NCI-H2107 treated with DMSO at 0.1 percent for 48 hours (cell line): ENCODE measurements at regions not wholly inside any gene's neighbourhood (a gene's known extent, or its start where the extent isn't known, plus 50 kb on each side); places are given as distances from the start of the nearest gene placed in this dataset.

Experiments used
- DNase-seq: peaks from one replicate; lab custom pipeline; 2025; ENCODE audit not compliant: unreplicated experiment; lab: John Stamatoyannopoulos, UW

- DNase-seq: no peak
Measured at GRCh38 chrX:69028006-69028760, 137.1 kb downstream of the PJA1 start.

DNA sequence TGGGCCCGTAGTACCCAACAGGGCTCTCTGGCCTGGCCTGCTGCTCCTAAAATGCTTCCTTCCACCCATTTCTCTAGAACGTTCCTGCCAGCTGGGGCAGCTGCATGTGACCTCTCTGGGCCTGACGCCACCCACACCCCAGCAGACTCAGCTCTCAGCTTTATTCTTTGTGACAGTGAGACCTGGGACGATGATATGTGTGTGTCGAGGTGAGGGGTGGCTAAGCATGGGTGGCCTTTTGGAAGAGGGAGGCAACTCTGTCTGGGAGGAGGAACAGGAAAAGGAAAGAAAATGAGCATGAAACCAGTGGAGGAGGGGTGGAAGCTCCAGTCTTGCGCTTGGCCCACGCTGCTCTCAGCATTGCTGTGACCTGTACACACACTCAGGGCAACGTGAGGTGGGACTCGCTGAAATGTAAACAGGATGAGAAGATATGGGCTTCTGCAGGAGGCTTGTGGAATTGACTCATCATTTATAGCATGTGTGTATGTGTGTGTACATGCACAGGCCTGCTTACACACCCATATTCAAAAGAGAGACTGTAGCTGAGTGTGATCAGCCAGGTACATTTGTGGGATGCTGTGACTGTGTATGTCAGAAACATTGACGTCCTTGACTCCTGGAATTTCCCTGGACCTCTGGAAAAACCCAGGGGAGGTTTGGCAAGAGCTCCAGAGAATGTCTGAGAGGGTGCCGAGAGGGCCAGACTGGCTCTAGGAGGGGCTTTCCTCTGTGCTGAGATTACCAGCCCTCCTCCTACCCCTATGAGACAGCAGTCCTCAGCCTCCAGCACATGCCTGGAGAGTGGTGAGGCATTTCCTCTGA, 137.9 kb downstream of the PJA1 start:
- no peak for DNase-seq

GRCh38 chrX:69025802-69026301, 139.4 kb downstream of the PJA1 start:
- no peak for DNase-seq

GRCh38 chrX:69024931-69025330, 140.3 kb downstream of the PJA1 start:
- no peak for DNase-seq

GRCh38 chrX:69024161-69024736, 141.0 kb downstream of the PJA1 start:
- DNase-seq: no peak

DNA sequence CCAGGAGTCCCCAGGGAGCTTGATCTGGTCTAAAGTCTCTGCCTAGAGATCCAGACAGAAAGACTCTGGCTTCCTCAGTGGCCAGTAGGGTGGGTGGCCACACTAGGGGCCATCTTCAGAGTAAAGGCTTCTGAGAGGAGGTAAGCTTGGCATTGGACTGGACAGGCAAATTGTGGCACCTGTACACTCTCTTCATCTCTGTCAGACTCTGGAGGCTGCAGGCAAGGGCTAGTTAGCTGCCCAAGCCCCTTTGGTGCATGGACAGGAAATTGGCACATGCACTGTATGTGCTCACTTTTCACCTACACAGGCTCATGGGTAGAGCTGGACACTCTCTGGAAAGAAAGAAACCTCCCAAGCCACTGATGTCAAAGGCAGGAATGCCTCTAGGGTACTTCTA, 142.8 kb downstream of the PJA1 start:
- DNase-seq: no peak

DNA sequence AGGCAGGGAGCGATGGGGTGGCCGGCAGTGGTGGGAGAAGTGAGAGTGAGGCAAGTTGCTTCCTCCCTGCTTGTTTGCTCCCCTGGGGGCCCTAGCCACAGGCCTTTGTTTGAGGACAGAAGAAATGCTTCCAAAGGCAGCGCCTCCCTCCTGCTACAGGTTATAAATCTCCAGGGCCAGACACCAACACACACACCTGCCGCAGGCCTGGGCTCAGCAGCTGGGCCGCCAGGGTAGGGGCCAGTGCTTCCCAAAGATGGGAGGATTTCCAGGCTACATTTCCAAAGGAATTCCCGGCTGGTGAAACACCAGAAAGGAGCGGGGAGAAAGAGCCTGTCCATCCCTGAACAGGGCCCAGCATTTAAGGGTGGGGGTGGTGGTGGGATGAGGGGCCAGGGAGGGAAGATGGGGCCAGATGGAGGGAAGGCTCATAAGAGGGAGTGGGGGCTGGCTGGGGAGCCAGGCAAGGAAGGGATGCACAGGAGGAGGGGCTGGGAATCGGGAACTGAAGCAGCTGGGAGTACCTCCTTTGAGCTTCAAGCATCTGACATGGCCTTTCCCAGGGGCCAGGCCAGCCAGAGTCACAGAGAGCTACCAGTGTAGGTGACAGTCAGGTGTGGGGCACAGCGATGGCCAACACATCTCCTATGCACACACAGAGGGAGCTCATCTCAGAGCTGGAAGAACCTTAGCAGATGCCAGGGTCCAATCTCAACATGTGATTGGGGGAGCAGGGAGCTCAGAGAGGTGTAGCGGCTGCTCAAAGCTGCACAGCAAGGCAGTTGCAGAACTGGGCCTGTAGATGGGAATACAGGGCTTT, 143.9 kb downstream of the PJA1 start:
- DNase-seq: peak; percentile 27

GRCh38 chrX:69020316-69020715, 144.9 kb downstream of the PJA1 start:
- no peak for DNase-seq

DNA sequence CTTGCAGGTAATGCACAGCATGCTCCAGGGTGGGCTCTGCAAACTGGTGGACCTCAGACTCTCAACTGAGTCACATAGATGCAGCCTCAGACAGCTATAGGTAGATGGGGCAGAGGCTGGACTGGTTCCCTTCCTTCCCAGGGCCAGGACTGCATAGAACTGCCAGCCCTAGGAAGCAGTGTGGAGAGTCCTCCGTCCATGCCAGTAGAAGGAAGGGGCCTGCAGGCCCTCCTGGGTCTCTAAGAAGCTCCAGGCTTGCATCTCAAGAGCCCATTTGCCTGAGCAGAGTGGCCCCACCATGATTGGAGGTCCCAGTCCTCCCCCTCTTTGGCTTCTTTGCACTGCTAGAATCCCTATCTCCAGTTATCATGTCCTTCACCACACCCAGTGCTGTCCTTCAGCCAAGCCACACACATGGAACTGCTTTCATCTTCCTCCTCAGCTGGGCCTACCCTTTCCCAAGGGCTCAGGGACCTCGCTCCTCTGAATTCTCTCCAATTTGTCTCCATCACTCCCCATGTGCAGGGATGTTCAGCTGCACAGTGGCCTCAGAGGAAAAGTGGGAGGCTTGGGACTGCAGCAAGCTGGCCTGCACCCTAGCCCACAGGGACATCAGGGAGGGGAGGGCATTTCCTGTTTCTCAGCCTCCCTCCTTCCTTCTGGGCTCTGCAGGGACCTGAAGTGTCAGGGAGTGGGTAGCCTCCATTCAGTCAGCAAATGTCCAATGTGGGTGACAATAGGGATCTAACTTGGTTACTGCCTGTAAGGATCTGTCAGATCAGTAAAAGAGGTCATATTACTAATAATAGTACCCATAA, 146.0 kb downstream of the PJA1 start:
- no peak for DNase-seq

DNA sequence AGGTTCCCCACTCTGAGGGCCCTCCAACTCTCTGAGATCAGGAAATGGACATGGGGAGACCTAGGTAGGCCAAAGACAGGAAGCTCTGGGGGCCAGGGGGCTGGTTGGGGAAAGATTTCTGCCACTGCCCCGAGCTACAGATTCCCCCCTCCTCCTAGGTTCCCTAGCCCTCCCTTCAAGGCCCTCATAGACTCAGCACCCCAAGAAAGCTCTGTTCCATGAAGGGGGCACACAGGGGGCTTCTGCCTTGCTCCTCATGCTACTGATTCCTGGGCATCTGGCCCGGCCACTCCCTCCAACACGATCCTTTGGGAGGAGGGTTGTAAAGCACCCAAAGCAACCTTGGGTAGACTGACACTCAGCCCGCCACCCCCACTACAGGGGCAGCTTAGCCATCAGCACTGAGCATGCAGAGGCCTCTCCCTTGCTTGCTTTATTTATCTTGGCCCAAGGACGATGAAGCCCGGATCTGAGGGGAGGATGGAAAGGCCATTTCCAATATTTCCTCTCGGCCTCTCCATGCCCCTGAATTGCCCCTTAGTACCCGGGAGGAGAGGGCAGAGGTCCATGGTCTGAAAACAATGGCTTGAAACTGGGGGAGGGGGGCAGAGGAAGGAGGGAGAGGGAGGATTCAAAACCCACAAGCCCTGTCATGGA, 146.7 kb downstream of the PJA1 start:
- DNase-seq: no peak

- DNase-seq: no peak
Measured at GRCh38 chrX:69016293-69016941, 148.8 kb downstream of the PJA1 start.

GRCh38 chrX:69015564-69016292, 149.5 kb downstream of the PJA1 start:
- DNase-seq: no peak

DNA sequence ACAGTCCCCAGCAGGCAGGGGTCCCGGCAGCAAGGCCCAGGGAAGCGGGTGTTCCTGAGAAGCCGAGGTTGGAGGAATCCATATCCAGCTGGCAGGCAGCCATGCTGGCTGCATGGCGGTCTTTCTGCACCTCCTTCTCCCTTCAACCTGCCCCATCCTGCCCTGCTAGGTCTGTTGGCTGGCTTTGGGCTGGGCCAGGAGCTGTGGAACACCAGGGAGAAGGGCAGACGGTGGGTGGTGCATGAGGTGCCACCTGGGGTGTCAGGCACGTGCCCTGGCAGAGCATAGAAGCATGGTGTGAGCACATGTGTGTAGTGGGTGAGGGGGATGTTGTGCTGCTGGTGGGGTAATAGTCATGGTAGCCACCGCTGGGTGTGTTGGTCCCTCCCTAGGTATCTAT, 150.1 kb downstream of the PJA1 start:
- no peak for DNase-seq

GRCh38 chrX:69014200-69014599, 151.1 kb downstream of the PJA1 start:
- no peak for DNase-seq

DNA sequence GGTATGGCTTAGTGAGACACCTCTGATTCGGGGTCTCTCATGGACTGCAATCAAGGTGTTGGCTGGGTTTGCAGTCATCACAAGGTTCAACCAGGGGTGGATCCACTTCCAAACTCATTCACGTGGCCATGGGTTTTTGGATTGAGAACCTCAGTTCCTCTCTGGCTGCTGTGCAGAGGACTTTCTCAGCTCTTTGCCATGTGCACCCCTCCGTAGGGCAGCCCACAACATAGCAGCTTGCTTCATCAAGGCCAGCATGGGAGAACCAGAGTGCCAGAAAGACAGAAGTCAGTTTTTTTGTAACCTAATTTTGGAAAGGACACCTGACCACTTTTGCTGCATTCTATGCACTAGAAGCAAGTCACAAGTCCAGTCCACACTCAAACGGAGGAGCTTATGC, 154.9 kb downstream of the PJA1 start:
- DNase-seq: no peak

DNA sequence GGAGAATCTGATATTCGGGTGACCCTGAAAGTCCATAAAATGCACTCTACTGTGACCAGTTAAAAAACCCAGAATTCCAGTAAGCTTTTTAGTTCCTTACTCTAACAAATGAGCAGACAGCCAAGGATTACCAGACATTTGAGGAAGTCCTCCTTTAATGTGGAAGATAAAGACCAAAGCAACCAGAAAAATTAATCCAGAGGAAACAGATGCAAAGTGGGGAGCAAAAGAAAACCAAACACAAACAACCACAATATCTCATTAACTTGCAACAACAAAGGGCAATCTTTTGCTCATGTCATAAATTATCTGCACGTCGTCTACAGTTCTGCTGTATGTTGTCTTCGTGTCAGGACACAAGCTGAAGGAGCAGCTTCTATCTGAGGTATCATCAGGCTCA, 164.4 kb downstream of the PJA1 start:
- no peak for DNase-seq

DNA sequence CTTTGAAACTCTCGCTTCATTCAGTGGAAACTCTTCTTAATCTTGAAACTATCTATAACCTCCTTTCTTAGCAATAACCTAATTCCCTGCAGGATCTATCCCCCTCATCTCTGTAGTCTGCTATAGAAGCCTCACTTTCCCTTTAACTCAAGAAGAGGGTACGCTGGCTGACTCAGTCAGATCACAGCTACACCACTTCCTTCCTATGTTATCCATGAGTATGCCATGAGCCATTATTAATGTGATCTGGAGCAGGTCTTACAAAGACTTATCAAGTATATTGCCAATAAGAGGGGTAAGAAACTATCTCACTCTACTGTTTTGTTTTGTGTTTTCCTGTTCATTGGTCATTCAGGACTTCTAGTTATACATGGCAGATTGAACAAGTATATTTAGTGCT, 165.3 kb downstream of the PJA1 start:
- no peak for DNase-seq

GRCh38 chrX:68999356-68999755, 165.9 kb downstream of the PJA1 start:
- DNase-seq: no peak

DNA sequence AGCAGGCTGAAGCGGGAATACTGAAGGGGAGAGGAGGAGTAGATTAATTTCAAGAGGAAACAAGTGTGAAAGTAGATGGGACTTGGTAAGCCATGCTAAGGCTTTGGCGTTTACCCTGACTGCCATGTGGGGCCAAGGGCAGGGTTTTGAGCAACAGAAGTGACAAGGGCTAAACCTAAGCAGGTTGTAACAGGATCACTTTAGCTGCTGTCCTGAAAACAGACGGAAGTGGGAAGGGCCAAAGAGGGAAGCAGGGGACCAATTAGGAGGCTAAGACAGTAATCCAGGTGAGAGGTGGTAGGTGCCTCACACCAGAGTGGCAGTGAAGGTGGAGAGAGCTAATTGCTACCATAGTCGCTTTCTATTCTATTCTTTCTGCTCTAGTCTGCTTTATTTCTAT, 166.5 kb downstream of the PJA1 start:
- no peak for DNase-seq
